Adrenal gland (tissue), 9 donors: ENCODE measurements at regions not wholly inside any gene's neighbourhood (a gene's known extent, or its start where the extent isn't known, plus 50 kb on each side); places are given as distances from the start of the nearest gene placed in this dataset.

Experiments used
- DNase-seq, 7 donors: peaks; one replicate each; pipeline ENCODE4 v3.0.0-alpha.2; 2019 to 2020
- H3K27ac ChIP-seq, 5 donors: fragments of 200-600 bp; sonication (generic) in 4 of 5; 1 replicate in 3 of 5; 2 replicates in 2 of 5; pipeline versions ENCODE4 v1.5.1 to v1.8.0; 2016 to 2020; ENCODE audit warnings: mild to moderate bottlenecking in 1 of 5
- H3K27me3 ChIP-seq: fragments of 200-600 bp; 2 replicates; pipeline ENCODE4 v1.8.0; 2021
- H3K36me3 ChIP-seq, 2 donors: fragments of 200-600 bp; replicated peaks in 1 of 2; 1 replicate in 1 of 2; 2 replicates in 1 of 2; pipeline versions ENCODE4 v1.5.1 to v1.8.0; 2018 to 2022
- H3K4me1 ChIP-seq, 2 donors: fragments of 200-600 bp; replicated peaks in 1 of 2; 1 replicate in 1 of 2; 2 replicates in 1 of 2; pipeline versions ENCODE4 v1.5.1 to v1.8.0; 2018 to 2021
- H3K4me3 ChIP-seq, 4 donors: fragments of 200-600 bp; sonication (generic) in 3 of 4; one replicate each; pipeline ENCODE4 v1.5.1; 2016 to 2018
- H3K9me3 ChIP-seq, 3 donors: fragments of 200-600 bp; sonication (generic) in 1 of 3; replicated peaks in 1 of 3; 1 replicate in 2 of 3; 2 replicates in 1 of 3; pipeline versions ENCODE4 v1.5.1 to v1.8.0; 2016 to 2021
- CTCF ChIP-seq, 6 experiments: fragments of 450-650 bp in 4 of 6; fragments of 200-600 bp in 2 of 6; sonication (generic) in 1 of 6; IDR thresholded peaks; 1 replicate in 5 of 6; 2 replicates in 1 of 6; pipeline versions ENCODE4 v1.5.1 to v1.8.0; 2016 to 2021; ENCODE audit warnings: antibody characterized with exemption in 6 of 6, mild to moderate bottlenecking in 2 of 6, moderate library complexity in 1 of 6
- POLR2A ChIP-seq, 2 donors: fragments of 450-650 bp; IDR thresholded peaks; one replicate each; pipeline ENCODE4 v1.6.1; 2017; ENCODE audit warnings: antibody characterized with exemption in 2 of 2, mild to moderate bottlenecking in 2 of 2, moderate library complexity in 1 of 2
- WGBS, 4 donors: extraction: QIAGEN DNeasy Blood & Tissue Kit in 2 of 4; methylation state at CpG; one replicate each; pipeline versions ENCODE4 v1.1.5 to v1.1.7; 2013 to 2017; 5-methylcytosine and 5-hydroxymethylcytosine counted together
- intact Hi-C, 2 donors: fragments of 100-400 bp; cut with DNase I; formaldehyde crosslinking; loops; one replicate each; pipeline versions ENCODE4 v1.14.1 to v1.15.0; 2022 to 2023
- donor health status: healthy with polysubstance abuse.
- donor health status: Bipolar disorder and iron deficiency.
- donor health status: DM: yes; HTN: yes; CAD: no.
- donor health status: DM: no; HTN: no; CAD: no.
- donor health status: DM: no; HTN: no; CAD: no.

DNA sequence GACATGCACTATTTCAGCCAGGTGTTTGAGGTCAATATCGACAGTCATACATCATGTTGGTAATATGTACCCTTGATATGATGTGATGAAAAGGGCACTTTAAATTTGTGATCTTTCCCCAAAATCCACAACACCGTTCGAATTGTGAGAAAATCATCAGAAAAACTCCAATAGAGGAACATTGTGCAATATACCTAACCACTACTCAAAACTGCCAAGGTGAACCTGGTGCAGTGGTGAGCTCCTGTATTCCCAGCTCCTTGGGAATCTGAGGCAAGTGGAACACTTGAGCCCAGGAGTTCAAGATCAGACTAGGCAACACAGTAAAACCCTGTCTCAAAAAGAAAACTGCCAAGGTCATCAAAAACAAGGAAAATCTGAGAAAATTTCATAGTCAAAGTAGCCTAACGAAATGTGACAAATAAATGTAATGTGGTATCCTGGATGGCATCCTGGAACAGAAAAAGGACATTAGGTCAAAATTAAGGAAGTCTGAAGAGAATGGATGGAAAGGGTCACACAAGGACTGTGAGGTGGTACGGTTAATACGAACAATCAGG is 55.6 kb upstream of the LSM6 start:
- H3K9me3 ChIP-seq, result no peaks in the 10 kb centered on the region
- DNase-seq, result no peak
- TF ChIP-seq CTCF (IDR thresholded peaks at IDR 0.05), result no peak
- no peaks in the 10 kb centered on the region for H3K27me3 ChIP-seq
- no peaks in the 10 kb centered on the region for H3K4me1 ChIP-seq
- intact Hi-C loops, result no loop called here
- H3K36me3 ChIP-seq, result no peaks in the 10 kb centered on the region
- 81 to 85% (median 83%) methylated on average over 6 of the region's 6 CpGs for WGBS, 4 donors
- H3K4me3 ChIP-seq, result no peak overlapping the region
- H3K27ac ChIP-seq, result no peak overlapping the region

DNA sequence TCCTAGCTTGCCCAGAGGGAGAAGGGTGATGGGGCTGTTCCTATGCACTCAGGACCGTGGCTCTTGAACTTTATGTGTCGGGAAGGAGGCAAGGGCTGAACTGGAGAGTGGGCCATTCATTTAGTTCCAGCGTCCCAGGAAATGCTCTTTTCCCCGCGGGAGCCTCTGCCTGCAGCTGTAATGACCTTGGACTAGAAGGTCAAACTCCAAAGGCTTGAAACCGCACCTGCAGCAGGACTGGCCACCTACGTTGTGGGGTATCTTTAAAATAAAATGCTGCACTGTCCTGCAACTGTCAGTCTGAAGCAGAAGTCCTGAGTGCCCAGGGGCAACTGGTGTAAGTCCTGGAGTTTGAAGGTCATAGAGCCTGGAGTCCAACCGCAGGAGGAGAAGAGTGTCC is 61.5 kb upstream of the LSM6 start:
- WGBS, 4 donors, result 33 to 57% (median 50%) methylated on average over 8 of the region's 8 CpGs
- no peak for TF ChIP-seq POLR2A (IDR thresholded peaks at IDR 0.05)
- TF ChIP-seq CTCF (IDR thresholded peaks at IDR 0.05), result no peak
- intact Hi-C loops, result no loop called here
- no peaks in the 10 kb centered on the region for H3K36me3 ChIP-seq
- no peaks in the 10 kb centered on the region for H3K27me3 ChIP-seq
- no peak overlapping the region for H3K27ac ChIP-seq
- no peaks in the 10 kb centered on the region for H3K4me1 ChIP-seq
- H3K4me3 ChIP-seq, result no peak overlapping the region
- DNase-seq, result no peak
- H3K9me3 ChIP-seq, result no peaks in the 10 kb centered on the region

GRCh38 chr4:146113171-146113570 is 62.3 kb upstream of the LSM6 start:
- WGBS, 4 donors, result 87 to 89% (median 89%) methylated on average over 10 of the region's 10 CpGs
- intact Hi-C loops, result no loop called here
- DNase-seq, result no peak
- no peak for TF ChIP-seq POLR2A (IDR thresholded peaks at IDR 0.05)
- no peak for TF ChIP-seq CTCF (IDR thresholded peaks at IDR 0.05)
- H3K36me3 ChIP-seq, result no peaks in the 10 kb centered on the region
- no peaks in the 10 kb centered on the region for H3K4me1 ChIP-seq
- no peaks in the 10 kb centered on the region for H3K9me3 ChIP-seq
- H3K4me3 ChIP-seq, result no peak overlapping the region
- no peak overlapping the region for H3K27ac ChIP-seq
- no peaks in the 10 kb centered on the region for H3K27me3 ChIP-seq

GRCh38 chr4:146112389-146112788 is 63.1 kb upstream of the LSM6 start:
- intact Hi-C loops, result no loop called here
- no peak for TF ChIP-seq CTCF (IDR thresholded peaks at IDR 0.05)
- no peak for TF ChIP-seq POLR2A (IDR thresholded peaks at IDR 0.05)

More at GRCh38 chr4:146112389-146112788, 63.1 kb upstream of the LSM6 start:
- no peak overlapping the region for H3K27ac ChIP-seq
- no peak overlapping the region for H3K4me3 ChIP-seq
- H3K27me3 ChIP-seq, result no peaks in the 10 kb centered on the region
- H3K4me1 ChIP-seq, result no peaks in the 10 kb centered on the region
- H3K36me3 ChIP-seq, result no peaks in the 10 kb centered on the region
- H3K9me3 ChIP-seq, result no peaks in the 10 kb centered on the region
- DNase-seq, result no peak
